HEK293 (cell line): ENCODE measurements at regions not wholly inside any gene's neighbourhood (a gene's known extent, or its start where the extent isn't known, plus 50 kb on each side); places are given as distances from the start of the nearest gene placed in this dataset.

Experiments used
- CTCF ChIA-PET: fragments of 350-600 bp; formaldehyde crosslinking; extraction: SDS; loops from one replicate; lab custom pipeline; 2021; ENCODE audit warnings: antibody characterized with exemption; lab: Yijun Ruan, JAX
- POLR2A ChIA-PET: fragments of 300-600 bp; formaldehyde crosslinking; extraction: SDS; loops from one replicate; lab custom pipeline; 2020; ENCODE audit warnings: antibody characterized with exemption, inconsistent platforms; lab: Yijun Ruan, JAX
- H3K27ac ChIP-seq: fragments of 200-500 bp; sonication (Bioruptor generic); 2 replicates; pipeline ENCODE4 v1.5.1; 2014; ENCODE audit warnings: low read depth, low read length, control low read depth, inconsistent platforms; ENCODE audit errors: extremely low read depth
- H3K36me3 ChIP-seq, 2 experiments: fragments of 200-500 bp in 1 of 2; sonication (Bioruptor generic) in 1 of 2; 1 replicate in 1 of 2; 2 replicates in 1 of 2; pipeline ENCODE4 v1.5.1; 2014 to 2017; ENCODE audit warnings: inconsistent platforms in 2 of 2, low read length in 2 of 2; ENCODE audit not compliant: control insufficient read depth in 2 of 2, insufficient read depth in 1 of 2
- H3K4me1 ChIP-seq: fragments of 200-500 bp; sonication (Bioruptor generic); 2 replicates; pipeline ENCODE4 v1.5.1; 2014; ENCODE audit warnings: mild to moderate bottlenecking, low read length, inconsistent platforms; ENCODE audit not compliant: control insufficient read depth, insufficient read depth
- H3K4me3 ChIP-seq: 2 replicates; pipeline ENCODE4 v1.5.1; 2011; ENCODE audit warnings: low read depth, mild to moderate bottlenecking, control low read depth, low read length, moderate library complexity
- H3K9me3 ChIP-seq: fragments of 200-500 bp; sonication (Bioruptor generic); 2 replicates; pipeline ENCODE4 v1.5.1; 2014; ENCODE audit warnings: low read depth, low read length, inconsistent platforms; ENCODE audit not compliant: control insufficient read depth, insufficient read depth
- GLIS2 ChIP-seq: fragments of 450-650 bp; formaldehyde crosslinking; IDR thresholded peaks from 2 replicates; pipeline ENCODE4 v1.5.1; 2016; ENCODE audit warnings: missing biosample characterization, missing genetic modification characterization
- PRDM1 ChIP-seq: fragments of 450-650 bp; formaldehyde crosslinking; IDR thresholded peaks from 2 replicates; pipeline ENCODE4; 2016; ENCODE audit warnings: missing biosample characterization, missing genetic modification characterization
- SCRT1 ChIP-seq: fragments of 450-650 bp; formaldehyde crosslinking; IDR thresholded peaks from 2 replicates; pipeline ENCODE4 v1.5.1; 2016; ENCODE audit warnings: missing biosample characterization, missing genetic modification characterization, borderline replicate concordance
- WT1 ChIP-seq: fragments of 450-650 bp; formaldehyde crosslinking; IDR thresholded peaks from 2 replicates; pipeline ENCODE4 v1.5.1; 2016; ENCODE audit warnings: missing biosample characterization, missing genetic modification characterization
- ZNF16 ChIP-seq: fragments of 450-650 bp; formaldehyde crosslinking; IDR thresholded peaks from 2 replicates; pipeline ENCODE4 v1.5.1; 2016; ENCODE audit warnings: low read depth, missing biosample characterization, missing genetic modification characterization
- ZNF24 ChIP-seq: fragments of 450-650 bp; formaldehyde crosslinking; IDR thresholded peaks from 2 replicates; pipeline ENCODE4 v1.5.1; 2016; ENCODE audit warnings: missing biosample characterization, missing genetic modification characterization
- ZNF266 ChIP-seq: fragments of 450-650 bp; formaldehyde crosslinking; IDR thresholded peaks from 2 replicates; pipeline ENCODE4 v1.5.1; 2016; ENCODE audit warnings: missing biosample characterization, missing genetic modification characterization, low read depth
- ZNF366 ChIP-seq: fragments of 450-650 bp; formaldehyde crosslinking; conservative IDR thresholded peaks from 2 replicates; pipeline ENCODE4 v1.5.1; 2016; ENCODE audit warnings: missing biosample characterization, missing genetic modification characterization
- ZNF549 ChIP-seq: fragments of 450-650 bp; IDR thresholded peaks from 2 replicates; pipeline ENCODE4 v1.5.1; 2018; ENCODE audit warnings: missing biosample characterization, missing genetic modification characterization, mild to moderate bottlenecking, inconsistent platforms, moderate library complexity
- ZNF791 ChIP-seq: fragments of 450-650 bp; formaldehyde crosslinking; IDR thresholded peaks from 2 replicates; pipeline ENCODE4 v1.5.1; 2016; ENCODE audit warnings: missing biosample characterization, missing genetic modification characterization
- TF ChIP-seq, protein P1 (sequence below): fragments of 450-650 bp; formaldehyde crosslinking; IDR thresholded peaks from 2 replicates; pipeline ENCODE4 v1.5.1; 2016; ENCODE audit warnings: missing biosample characterization, missing genetic modification characterization
- TF ChIP-seq, protein P2 (sequence below): fragments of 450-650 bp; formaldehyde crosslinking; IDR thresholded peaks from 2 replicates; pipeline ENCODE4 v1.5.0; 2017; ENCODE audit warnings: missing biosample characterization, missing genetic modification characterization, borderline replicate concordance
- TF ChIP-seq, protein P3 (sequence below): fragments of 450-650 bp; formaldehyde crosslinking; IDR thresholded peaks from 2 replicates; pipeline ENCODE4 v1.5.1; 2016; ENCODE audit warnings: missing biosample characterization, missing genetic modification characterization, low read depth

DNA sequence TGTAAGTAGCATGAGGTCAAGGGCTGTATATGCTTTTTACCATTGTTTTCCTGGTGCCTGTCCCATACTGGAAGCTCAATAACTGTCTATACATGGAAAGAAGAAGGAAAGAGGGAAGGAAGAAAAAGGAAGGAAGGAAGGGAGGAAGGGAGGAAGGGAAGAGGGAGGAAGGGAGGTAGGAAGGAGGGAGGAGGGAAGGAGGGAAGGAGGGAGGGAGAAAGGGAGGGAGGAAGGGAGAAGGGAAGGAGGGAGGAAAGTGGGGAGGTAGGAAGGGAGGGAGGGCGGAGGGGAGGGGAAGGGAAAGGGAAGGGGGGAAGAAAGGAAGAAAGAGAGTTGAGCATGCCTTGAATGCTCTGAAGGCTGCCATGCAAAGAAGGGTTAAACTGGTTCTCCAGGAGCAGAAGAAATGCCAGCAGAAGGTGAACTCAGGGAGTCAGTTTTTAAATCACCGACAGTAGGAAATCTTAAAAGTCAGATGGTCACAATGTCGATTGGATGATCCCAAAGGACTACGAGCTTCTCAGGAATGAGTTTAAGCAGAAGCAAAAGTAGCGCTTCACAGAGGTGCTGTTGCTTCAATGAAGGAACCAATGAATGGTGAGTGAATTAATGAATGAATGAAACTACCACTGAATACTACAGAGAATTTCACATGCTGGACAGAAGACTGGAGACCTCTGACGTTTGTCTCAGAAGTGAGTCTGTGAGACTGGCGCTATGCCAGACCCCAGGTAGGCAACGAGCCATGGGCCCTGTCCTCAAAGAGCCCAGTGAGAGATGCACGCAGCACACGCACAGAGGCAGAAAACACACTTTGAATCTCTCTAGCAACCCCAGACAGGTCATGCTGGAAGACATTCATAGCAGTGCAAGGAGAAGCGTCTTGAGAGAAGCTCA, 117.6 kb downstream of the MRPL14 start:
- no peak overlapping the region for H3K27ac ChIP-seq
- no peaks in the 10 kb centered on the region for H3K4me1 ChIP-seq
- TF ChIP-seq WT1 (tag by site-specific recombination) (peak; percentile 29; the same call in 1 of the 2 replicates), ZNF366 (peak; percentile 88), ZNF16 (no peak), ZNF549 (tag by site-specific recombination) (no peak), ZNF24 (tag by site-specific recombination) (peak; percentile 57; the same call in 1 of the 2 replicates), GLIS2 (tag by site-specific recombination) (no peak), PRDM1 (peak; percentile 67), SCRT1 (no peak)
- TF ChIP-seq, protein P1, sequence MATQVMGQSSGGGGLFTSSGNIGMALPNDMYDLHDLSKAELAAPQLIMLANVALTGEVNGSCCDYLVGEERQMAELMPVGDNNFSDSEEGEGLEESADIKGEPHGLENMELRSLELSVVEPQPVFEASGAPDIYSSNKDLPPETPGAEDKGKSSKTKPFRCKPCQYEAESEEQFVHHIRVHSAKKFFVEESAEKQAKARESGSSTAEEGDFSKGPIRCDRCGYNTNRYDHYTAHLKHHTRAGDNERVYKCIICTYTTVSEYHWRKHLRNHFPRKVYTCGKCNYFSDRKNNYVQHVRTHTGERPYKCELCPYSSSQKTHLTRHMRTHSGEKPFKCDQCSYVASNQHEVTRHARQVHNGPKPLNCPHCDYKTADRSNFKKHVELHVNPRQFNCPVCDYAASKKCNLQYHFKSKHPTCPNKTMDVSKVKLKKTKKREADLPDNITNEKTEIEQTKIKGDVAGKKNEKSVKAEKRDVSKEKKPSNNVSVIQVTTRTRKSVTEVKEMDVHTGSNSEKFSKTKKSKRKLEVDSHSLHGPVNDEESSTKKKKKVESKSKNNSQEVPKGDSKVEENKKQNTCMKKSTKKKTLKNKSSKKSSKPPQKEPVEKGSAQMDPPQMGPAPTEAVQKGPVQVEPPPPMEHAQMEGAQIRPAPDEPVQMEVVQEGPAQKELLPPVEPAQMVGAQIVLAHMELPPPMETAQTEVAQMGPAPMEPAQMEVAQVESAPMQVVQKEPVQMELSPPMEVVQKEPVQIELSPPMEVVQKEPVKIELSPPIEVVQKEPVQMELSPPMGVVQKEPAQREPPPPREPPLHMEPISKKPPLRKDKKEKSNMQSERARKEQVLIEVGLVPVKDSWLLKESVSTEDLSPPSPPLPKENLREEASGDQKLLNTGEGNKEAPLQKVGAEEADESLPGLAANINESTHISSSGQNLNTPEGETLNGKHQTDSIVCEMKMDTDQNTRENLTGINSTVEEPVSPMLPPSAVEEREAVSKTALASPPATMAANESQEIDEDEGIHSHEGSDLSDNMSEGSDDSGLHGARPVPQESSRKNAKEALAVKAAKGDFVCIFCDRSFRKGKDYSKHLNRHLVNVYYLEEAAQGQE (tag by site-specific recombination): peak; percentile 52; the same call in 1 of the 2 replicates
- TF ChIP-seq, protein P2, sequence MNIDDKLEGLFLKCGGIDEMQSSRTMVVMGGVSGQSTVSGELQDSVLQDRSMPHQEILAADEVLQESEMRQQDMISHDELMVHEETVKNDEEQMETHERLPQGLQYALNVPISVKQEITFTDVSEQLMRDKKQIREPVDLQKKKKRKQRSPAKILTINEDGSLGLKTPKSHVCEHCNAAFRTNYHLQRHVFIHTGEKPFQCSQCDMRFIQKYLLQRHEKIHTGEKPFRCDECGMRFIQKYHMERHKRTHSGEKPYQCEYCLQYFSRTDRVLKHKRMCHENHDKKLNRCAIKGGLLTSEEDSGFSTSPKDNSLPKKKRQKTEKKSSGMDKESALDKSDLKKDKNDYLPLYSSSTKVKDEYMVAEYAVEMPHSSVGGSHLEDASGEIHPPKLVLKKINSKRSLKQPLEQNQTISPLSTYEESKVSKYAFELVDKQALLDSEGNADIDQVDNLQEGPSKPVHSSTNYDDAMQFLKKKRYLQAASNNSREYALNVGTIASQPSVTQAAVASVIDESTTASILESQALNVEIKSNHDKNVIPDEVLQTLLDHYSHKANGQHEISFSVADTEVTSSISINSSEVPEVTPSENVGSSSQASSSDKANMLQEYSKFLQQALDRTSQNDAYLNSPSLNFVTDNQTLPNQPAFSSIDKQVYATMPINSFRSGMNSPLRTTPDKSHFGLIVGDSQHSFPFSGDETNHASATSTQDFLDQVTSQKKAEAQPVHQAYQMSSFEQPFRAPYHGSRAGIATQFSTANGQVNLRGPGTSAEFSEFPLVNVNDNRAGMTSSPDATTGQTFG (tag by site-specific recombination): no peak
- H3K9me3 ChIP-seq: no peaks in the 10 kb centered on the region
- ChIA-PET POLR2A (interaction anchor here (0.6 to 1.5 kb wide), 3 partner anchors 33 to 66 kb away, joined by 3 to 4 read pairs (median 4); no protein-coding TSS in a partner anchor), CTCF (interaction anchor here (0.6 to 3.7 kb wide), 7 partner anchors 9 to 239 kb away, joined by 3 to 11 read pairs (median 4); partner anchors contain the start of gene VEGFA)
- H3K4me3 ChIP-seq: no peak overlapping the region
- no peaks in the 10 kb centered on the region for H3K36me3 ChIP-seq

DNA sequence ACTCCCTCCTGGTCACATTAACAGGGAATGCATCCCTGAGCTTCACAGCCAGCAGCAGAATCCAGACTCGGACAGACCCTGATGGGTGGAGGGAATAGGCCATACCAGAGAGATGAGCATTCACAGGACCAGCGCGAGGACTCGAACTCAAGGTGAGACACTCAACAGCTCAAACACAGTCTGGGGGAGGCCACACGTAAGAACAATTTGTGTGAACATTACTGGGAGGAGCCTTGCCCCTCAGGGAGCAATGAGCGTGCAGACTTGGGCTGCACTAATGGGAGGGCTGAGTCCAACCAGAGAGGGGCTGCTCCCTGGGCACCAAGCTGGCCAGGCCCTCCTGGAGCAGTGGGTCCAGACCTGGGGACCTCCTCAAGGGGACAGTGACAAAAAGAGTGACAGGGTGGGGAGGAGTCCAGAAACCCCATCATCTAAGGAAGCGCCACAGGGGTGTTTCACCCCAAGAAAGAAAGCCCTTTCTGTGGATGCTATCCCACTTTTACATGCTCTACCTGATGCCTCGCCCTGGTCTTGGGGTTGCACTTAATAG, 118.4 kb downstream of the MRPL14 start:
- no peak overlapping the region for H3K4me3 ChIP-seq
- POLR2A ChIA-PET: no interaction called here
- no peak overlapping the region for H3K27ac ChIP-seq
- CTCF ChIA-PET: interaction anchor here (0.9 to 1.5 kb wide), 2 partner anchors 22 to 238 kb away, joined by 3 to 4 read pairs; partner anchors contain the start of gene VEGFA
- TF ChIP-seq, protein P3, sequence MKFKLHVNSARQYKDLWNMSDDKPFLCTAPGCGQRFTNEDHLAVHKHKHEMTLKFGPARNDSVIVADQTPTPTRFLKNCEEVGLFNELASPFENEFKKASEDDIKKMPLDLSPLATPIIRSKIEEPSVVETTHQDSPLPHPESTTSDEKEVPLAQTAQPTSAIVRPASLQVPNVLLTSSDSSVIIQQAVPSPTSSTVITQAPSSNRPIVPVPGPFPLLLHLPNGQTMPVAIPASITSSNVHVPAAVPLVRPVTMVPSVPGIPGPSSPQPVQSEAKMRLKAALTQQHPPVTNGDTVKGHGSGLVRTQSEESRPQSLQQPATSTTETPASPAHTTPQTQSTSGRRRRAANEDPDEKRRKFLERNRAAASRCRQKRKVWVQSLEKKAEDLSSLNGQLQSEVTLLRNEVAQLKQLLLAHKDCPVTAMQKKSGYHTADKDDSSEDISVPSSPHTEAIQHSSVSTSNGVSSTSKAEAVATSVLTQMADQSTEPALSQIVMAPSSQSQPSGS (tag by site-specific recombination): no peak
- TF ChIP-seq ZNF791 (no peak), ZNF266 (no peak), WT1 (tag by site-specific recombination) (no peak)
- H3K9me3 ChIP-seq: no peaks in the 10 kb centered on the region
- H3K4me1 ChIP-seq: no peaks in the 10 kb centered on the region
- H3K36me3 ChIP-seq: no peaks in the 10 kb centered on the region
